Neural cell (in vitro differentiated cells): ENCODE measurements at regions not wholly inside any gene's neighbourhood (a gene's known extent, or its start where the extent isn't known, plus 50 kb on each side); places are given as distances from the start of the nearest gene placed in this dataset.

Source experiments
- H2AFZ ChIP-seq: fragments of 200-600, 300-800 bp; sonication (generic), shearing (Covaris generic); 2 replicates; pipeline ENCODE4 v1.6.0; 2014; ENCODE audit warnings: low read depth, mild to moderate bottlenecking, antibody characterized with exemption, low read length, moderate library complexity
- H3F3A ChIP-seq: fragments of 200-600 bp; shearing (Covaris generic); 2 replicates; pipeline ENCODE4 v1.6.1; 2016; ENCODE audit warnings: mild to moderate bottlenecking, moderate library complexity, mixed read lengths, antibody characterized with exemption, low read length; ENCODE audit not compliant: insufficient read depth, poor library complexity, severe bottlenecking
- H3K27ac ChIP-seq: fragments of 200-600, 300-800 bp; sonication (generic), shearing (Covaris generic); 2 replicates; pipeline ENCODE4 v1.5.1; 2014; ENCODE audit warnings: mild to moderate bottlenecking, low read length, moderate library complexity
- H3K27me3 ChIP-seq: fragments of 300-800, 200-600 bp; sonication (generic), shearing (Covaris generic); 2 replicates; pipeline ENCODE4 v1.6.0; 2014; ENCODE audit warnings: mild to moderate bottlenecking, low read depth, low read length, moderate library complexity; ENCODE audit not compliant: insufficient read depth
- H3K36me3 ChIP-seq: fragments of 300-800, 200-600 bp; sonication (generic), shearing (Covaris generic); 2 replicates; pipeline ENCODE4 v1.5.1; 2014; ENCODE audit warnings: mild to moderate bottlenecking, antibody characterized with exemption, low read length, moderate library complexity; ENCODE audit not compliant: insufficient read depth
- H3K4me2 ChIP-seq: fragments of 300-800, 200-600 bp; sonication (generic), shearing (Covaris generic); 2 replicates; pipeline ENCODE4 v1.6.0; 2014; ENCODE audit warnings: mild to moderate bottlenecking, low read length
- H3K4me3 ChIP-seq: fragments of 300-800, 200-600 bp; sonication (generic), shearing (Covaris generic); 2 replicates; pipeline ENCODE4 v1.5.1; 2014; ENCODE audit warnings: mild to moderate bottlenecking, low read length, moderate library complexity
- H3K79me2 ChIP-seq: fragments of 200-600 bp; shearing (Covaris generic); replicated peaks from 2 replicates; pipeline ENCODE4 v1.6.0; 2014; ENCODE audit warnings: mild to moderate bottlenecking, low read length, moderate library complexity; ENCODE audit not compliant: insufficient read depth
- H3K9ac ChIP-seq: fragments of 300-800, 200-600 bp; sonication (generic), shearing (Covaris generic); 2 replicates; pipeline ENCODE4 v1.6.1; 2016; ENCODE audit warnings: mild to moderate bottlenecking, low read length, mixed read lengths
- H3K9me2 ChIP-seq: fragments of 200-600 bp; shearing (Covaris generic); 2 replicates; pipeline ENCODE4 v1.6.1; 2016; ENCODE audit warnings: mild to moderate bottlenecking, low read length, mixed read lengths; ENCODE audit not compliant: insufficient read depth
- H3K9me3 ChIP-seq: fragments of 200-600, 300-800 bp; sonication (generic), shearing (Covaris generic); 2 replicates; pipeline ENCODE4 v1.6.1; 2016; ENCODE audit warnings: mild to moderate bottlenecking, mixed run types, low read length, moderate library complexity, mixed read lengths
- H4K20me1 ChIP-seq: fragments of 200-600 bp; shearing (Covaris generic); 2 replicates; pipeline ENCODE4 v1.6.1; 2016; ENCODE audit warnings: mild to moderate bottlenecking, mixed run types; ENCODE audit not compliant: insufficient read depth
- EP300 ChIP-seq: fragments of 450-650 bp; conservative IDR thresholded peaks from 2 replicates; pipeline ENCODE4 v1.6.1; 2014; ENCODE audit warnings: antibody characterized with exemption, mild to moderate bottlenecking, moderate library complexity; ENCODE audit not compliant: poor library complexity, severe bottlenecking
- EZH2 ChIP-seq: fragments of 200-600, 300-800 bp; shearing (Covaris generic), sonication (generic); IDR thresholded peaks from 2 replicates; pipeline ENCODE4 v1.6.1; 2014; ENCODE audit warnings: antibody characterized with exemption, low read length, borderline replicate concordance, mild to moderate bottlenecking; ENCODE audit not compliant: insufficient read depth, poor library complexity, severe bottlenecking
- MXI1 ChIP-seq: fragments of 450-650 bp; conservative IDR thresholded peaks from 2 replicates; pipeline ENCODE4 v1.6.1; 2014; ENCODE audit warnings: antibody characterized with exemption, mild to moderate bottlenecking; ENCODE audit not compliant: poor library complexity, severe bottlenecking
- POLR2AphosphoS5 ChIP-seq: IDR thresholded peaks from 2 replicates; pipeline ENCODE4 v1.6.1; 2012
- RAD21 ChIP-seq: fragments of 450-650 bp; conservative IDR thresholded peaks from 2 replicates; pipeline ENCODE4 v1.6.1; 2014; ENCODE audit warnings: antibody characterized with exemption, mild to moderate bottlenecking, moderate library complexity
- REST ChIP-seq: IDR thresholded peaks from 2 replicates; pipeline ENCODE4 v1.6.1; 2012; ENCODE audit warnings: borderline replicate concordance
- SMC3 ChIP-seq: fragments of 450-650 bp; conservative IDR thresholded peaks from 2 replicates; pipeline ENCODE4 v1.6.1; 2014; ENCODE audit warnings: antibody characterized with exemption, mild to moderate bottlenecking, moderate library complexity; ENCODE audit not compliant: poor library complexity
- TAF1 ChIP-seq: IDR thresholded peaks from 2 replicates; pipeline ENCODE4 v1.6.1; 2012; ENCODE audit warnings: low read depth
- TF ChIP-seq, protein P1 (sequence below): fragments of 450-650 bp; IDR thresholded peaks from 2 replicates; pipeline ENCODE4 v1.5.1; 2014; ENCODE audit warnings: antibody characterized with exemption, mild to moderate bottlenecking, moderate library complexity; ENCODE audit not compliant: poor library complexity, severe bottlenecking

DNA sequence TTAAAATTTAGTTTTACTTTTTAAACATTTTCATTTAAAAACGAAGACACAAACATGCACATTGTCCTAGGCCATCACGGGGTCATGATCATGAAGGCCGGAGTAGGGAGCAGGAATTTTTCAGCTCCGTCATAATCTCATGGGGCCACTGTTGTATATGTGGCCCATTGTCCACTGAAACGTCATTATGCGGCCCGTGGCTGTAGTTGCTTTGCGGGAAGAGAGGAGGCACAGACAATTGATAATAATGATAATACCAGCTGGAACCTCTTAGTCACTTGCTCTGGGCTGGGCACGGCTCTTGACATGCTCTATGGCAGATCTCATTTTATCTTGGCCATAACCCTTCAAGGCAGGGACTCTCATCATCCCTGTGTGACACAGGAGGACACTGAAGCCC lies 56.5 kb upstream of the FNDC1 start:
- H3K9ac ChIP-seq = no peak overlapping the region
- no peak for TF ChIP-seq SMC3
- no peak for TF ChIP-seq EZH2
- TF ChIP-seq TAF1 = no peak
- TF ChIP-seq, protein P1, sequence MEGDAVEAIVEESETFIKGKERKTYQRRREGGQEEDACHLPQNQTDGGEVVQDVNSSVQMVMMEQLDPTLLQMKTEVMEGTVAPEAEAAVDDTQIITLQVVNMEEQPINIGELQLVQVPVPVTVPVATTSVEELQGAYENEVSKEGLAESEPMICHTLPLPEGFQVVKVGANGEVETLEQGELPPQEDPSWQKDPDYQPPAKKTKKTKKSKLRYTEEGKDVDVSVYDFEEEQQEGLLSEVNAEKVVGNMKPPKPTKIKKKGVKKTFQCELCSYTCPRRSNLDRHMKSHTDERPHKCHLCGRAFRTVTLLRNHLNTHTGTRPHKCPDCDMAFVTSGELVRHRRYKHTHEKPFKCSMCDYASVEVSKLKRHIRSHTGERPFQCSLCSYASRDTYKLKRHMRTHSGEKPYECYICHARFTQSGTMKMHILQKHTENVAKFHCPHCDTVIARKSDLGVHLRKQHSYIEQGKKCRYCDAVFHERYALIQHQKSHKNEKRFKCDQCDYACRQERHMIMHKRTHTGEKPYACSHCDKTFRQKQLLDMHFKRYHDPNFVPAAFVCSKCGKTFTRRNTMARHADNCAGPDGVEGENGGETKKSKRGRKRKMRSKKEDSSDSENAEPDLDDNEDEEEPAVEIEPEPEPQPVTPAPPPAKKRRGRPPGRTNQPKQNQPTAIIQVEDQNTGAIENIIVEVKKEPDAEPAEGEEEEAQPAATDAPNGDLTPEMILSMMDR = no peak
- no peak for TF ChIP-seq EP300
- no peak for TF ChIP-seq RAD21
- TF ChIP-seq POLR2AphosphoS5 = no peak
- no peak for TF ChIP-seq MXI1
- TF ChIP-seq REST = no peak
- H3K79me2 ChIP-seq = no peaks in the 10 kb centered on the region
- no peaks in the 10 kb centered on the region for H3F3A ChIP-seq
- H4K20me1 ChIP-seq = no peaks in the 10 kb centered on the region
- H3K27ac ChIP-seq = no peak overlapping the region
- H3K27me3 ChIP-seq = no peaks in the 10 kb centered on the region
- no peak overlapping the region for H3K4me3 ChIP-seq
- H3K36me3 ChIP-seq = no peaks in the 10 kb centered on the region
- H2AFZ ChIP-seq = no peak overlapping the region
- H3K9me3 ChIP-seq = no peaks in the 10 kb centered on the region
- H3K9me2 ChIP-seq = no peaks in the 10 kb centered on the region
- no peak overlapping the region for H3K4me2 ChIP-seq

- H4K20me1 ChIP-seq = no peaks in the 10 kb centered on the region
- no peaks in the 10 kb centered on the region for H3F3A ChIP-seq
- H3K9ac ChIP-seq = no peak overlapping the region
- no peaks in the 10 kb centered on the region for H3K79me2 ChIP-seq
- no peaks in the 10 kb centered on the region for H3K36me3 ChIP-seq
- no peaks in the 10 kb centered on the region for H3K27me3 ChIP-seq
- no peak overlapping the region for H2AFZ ChIP-seq
- no peak overlapping the region for H3K27ac ChIP-seq
- H3K4me3 ChIP-seq = no peak overlapping the region
- no peak for TF ChIP-seq POLR2AphosphoS5
- TF ChIP-seq EZH2 = no peak
- TF ChIP-seq EP300 = no peak
- TF ChIP-seq, protein P1 = no peak
- TF ChIP-seq MXI1 = no peak
- TF ChIP-seq RAD21 = no peak
- TF ChIP-seq SMC3 = no peak
- no peak for TF ChIP-seq TAF1
- no peak for TF ChIP-seq REST
- H3K4me2 ChIP-seq = no peak overlapping the region
- no peaks in the 10 kb centered on the region for H3K9me2 ChIP-seq
- H3K9me3 ChIP-seq = no peaks in the 10 kb centered on the region
Observed at GRCh38 chr6:159110748-159111147, 58.5 kb upstream of the FNDC1 start.
